ENCODE measurements at regions not wholly inside any gene's neighbourhood (a gene's known extent, or its start where the extent isn't known, plus 50 kb on each side); places are given as distances from the start of the nearest gene placed in this dataset.

DNA sequence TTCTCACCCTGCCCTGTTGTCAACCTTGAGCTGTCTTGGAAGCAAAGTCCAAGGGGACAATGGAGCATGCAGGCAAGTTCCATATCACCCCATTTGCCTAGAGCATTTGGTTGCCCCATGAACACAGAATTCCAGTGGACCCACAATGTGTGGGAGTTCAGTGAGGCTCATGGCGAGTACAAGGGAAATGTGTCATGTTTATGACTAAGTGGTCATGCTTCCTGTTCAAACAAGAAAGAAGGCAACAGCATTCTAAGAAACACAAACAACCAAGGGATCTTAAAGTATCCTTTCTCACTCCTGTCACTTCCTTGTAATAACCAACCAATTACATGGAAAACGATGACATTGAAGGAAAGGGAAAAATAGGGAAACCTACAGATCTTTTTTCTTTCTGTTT, 513.0 kb downstream of the INHBA start:
- no peak for DNase-seq

DNA sequence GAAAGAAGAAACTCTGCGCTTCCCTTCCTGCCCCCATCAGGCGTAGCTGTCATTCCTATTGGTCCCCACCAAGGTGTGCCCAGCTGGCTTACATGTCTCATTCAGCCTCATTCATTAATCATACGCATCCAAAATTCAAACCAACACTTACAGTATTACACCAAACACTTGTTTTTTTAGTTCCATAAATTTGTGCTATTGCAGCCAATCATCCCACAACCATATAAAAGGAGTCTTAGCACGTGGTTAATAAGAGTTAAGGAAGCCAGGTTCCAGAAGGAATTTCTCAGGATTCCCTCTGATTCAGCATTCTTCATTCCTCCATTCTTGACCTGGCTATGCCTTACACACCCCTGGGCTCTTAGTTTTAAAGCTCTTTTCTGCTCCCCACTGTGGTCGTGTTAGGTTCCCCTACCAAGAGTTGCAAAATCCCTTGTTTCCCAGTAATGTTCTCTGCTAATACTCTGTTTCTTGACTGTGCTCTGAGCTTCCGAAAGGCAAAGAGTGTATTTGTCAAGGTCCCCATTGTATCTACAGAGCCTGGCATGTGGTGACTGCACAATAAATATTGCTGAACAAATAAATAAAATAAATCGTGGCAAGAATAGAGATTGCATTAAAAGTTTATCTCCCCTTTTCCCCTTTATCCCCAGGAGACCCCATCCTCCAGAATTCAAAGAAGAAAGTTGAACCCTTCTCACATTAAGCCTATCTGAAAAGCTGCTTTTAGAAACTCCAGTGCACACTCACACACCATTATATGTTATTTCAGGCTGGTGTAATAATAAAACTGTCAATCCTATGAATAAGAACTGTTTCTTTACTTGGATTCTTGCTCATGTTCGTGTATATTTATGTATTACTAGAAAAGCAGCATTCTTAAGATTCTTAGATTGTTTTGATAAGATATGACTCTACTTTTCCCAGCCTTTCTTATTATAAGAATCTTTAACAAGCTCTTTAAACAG, 514.4 kb downstream of the INHBA start:
- no peak for DNase-seq

DNA sequence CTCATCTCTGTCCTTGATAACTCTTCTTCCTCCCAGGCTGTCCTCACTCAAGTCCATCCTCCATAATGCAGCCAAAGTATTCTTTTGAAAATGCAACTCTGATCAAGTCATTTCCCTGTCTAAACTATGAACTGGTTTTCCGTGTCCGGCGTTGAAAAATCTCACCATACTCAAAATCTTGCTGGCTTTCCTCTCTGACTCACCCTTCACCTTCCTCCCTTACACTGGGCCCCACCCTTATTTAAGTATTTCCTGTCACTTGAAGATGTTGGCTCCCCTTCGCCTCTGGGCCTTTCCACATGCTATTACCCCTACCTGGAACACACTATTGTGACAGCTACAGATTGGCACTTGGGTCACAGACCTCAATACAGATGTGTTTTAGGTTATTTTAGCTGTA, 515.6 kb downstream of the INHBA start:
- no peak for DNase-seq

- DNase-seq, result no peak
These were observed 517.0 kb downstream of the INHBA start for GRCh38 chr7:41185851-41186250.

GRCh38 chr7:41183741-41184140, 519.1 kb downstream of the INHBA start:
- DNase-seq, result no peak

DNA sequence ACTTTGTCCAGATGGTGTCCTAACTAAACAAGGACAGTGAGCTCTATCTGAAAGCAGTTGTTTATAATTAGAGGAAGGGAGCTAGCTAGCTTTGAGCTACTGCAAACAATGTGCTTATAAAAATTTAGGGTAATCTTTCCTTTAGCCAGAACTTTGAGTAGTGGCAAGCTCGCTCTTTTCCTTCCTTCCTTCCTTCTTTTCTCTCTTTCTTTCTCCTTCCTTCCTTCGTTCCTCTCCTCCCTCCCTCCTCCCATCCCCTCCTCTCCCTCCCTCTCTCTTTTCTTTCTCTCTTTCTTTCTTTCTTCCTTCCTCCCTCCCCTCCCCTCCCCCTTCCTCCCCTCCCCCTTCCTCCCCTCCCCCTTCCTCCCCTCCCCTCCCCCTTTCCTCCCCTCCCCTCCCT, 520.1 kb downstream of the INHBA start:
- DNase-seq, result no peak

- no peak for DNase-seq
These were observed 527.5 kb downstream of the INHBA start for GRCh38 chr7:41175435-41175834.

DNA sequence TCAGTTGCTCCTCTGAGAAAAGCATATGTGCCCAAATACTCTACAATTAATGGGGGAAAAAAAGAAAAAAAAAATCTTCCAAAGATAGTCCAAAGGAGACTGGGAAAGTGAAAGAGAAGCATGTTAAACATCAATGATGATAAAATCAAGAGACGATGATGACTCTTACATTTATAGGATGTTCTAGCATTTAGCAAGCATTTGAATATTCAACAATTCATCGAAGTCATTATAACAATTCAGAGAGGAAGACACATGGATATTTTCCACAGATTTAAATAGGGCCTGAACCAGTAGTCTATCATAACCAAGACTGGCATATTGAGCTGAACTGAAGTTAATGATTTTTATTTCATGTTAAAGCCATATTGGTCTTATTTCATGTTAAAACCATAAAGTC, 528.4 kb downstream of the INHBA start:
- no peak for DNase-seq

GRCh38 chr7:41170466-41170865, 532.4 kb downstream of the INHBA start:
- no peak for DNase-seq

GRCh38 chr7:41169317-41169716, 533.6 kb downstream of the INHBA start:
- DNase-seq, result no peak

- no peak for DNase-seq
These were observed 535.1 kb downstream of the INHBA start for GRCh38 chr7:41167836-41168235.

DNA sequence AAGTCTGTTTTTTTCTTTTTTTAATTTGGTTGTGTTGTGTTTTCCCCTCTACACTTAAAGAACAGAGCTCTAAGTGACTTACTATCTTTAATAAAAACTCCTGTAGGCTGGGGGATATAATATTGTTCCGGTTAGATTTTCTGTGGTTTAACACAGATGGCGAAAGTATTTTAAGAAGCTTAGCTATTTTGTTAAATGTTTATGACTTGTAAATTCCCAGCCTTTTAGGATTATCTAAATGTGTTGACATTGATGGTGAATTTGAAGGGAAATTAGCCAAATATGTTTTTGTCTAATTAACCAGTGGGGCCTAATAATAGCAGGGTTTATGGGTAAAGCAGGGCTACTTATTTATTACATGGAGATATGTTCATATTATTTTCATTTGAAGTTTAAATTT, 538.5 kb downstream of the INHBA start:
- no peak for DNase-seq

DNA sequence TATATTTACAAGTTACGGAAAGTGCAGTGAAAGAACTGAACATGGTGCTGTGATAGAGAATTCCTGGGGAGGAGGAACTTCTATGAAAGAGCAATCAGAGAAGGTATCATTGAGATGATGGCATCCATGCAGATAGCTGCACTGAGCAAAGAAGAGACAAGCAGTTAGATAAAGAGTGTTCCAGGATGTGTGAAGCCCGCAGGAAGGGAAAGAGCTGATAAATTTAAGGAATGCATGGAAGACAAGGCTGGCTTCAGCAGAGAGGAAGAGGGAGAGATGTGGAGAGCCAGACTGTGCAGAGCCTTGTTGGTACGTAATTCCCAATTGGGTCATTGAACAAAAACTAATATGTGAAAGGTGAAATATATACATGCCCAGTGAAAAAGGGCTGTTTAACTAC, 538.9 kb downstream of the INHBA start:
- DNase-seq, result no peak

GRCh38 chr7:41162612-41163011, 540.3 kb downstream of the INHBA start:
- DNase-seq, result no peak

DNA sequence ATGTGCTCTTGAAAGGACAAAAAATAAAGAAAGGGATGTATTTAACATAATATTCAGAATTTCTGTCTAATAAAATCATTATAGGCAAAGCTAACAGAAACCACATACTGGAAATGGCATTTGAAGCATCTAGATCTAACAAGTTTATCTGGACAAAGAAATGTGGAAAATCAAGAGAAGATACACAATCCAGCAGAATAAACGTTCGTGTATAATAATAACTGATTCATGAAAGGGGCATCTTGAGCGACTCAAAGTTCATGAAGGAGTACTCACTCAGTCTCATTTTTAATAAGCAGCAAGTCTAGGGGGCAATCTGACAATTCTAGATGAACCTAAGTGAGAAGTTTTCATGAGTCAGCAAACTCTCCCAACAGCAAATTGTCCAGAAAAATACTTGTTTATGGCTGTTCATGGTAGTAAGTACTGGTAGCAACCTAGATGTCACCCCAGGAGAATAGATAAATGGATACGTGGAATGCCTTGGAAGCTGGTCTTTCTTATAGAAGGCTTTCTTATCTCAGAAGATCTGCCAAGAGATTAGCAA, 541.8 kb downstream of the INHBA start:
- no peak for DNase-seq

- no peak for DNase-seq
These were observed 546.6 kb downstream of the INHBA start for GRCh38 chr7:41156268-41156667.

DNA sequence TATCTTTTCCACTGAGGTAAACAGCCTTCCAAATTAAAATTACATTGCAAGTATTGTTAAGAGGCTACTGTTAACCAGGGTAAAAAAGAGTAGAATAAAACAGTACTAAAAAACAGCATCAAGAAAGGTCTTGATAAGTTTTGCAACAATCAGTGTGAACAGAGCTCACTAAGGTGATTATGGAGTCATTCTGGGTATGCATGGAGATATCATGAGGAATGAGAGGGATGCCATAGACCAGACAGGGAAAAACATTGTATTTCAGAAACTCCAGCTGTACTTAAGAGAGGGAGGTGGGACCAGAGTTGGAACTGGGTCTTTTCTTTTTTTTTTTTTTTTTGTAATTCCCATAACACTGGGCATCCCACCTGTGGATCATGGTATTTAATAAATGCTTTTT, 549.6 kb downstream of the INHBA start:
- DNase-seq, result no peak

- DNase-seq, result no peak
These were observed 550.7 kb downstream of the INHBA start for GRCh38 chr7:41152179-41152678.

- DNase-seq, result no peak
These were observed 553.3 kb downstream of the INHBA start for GRCh38 chr7:41149576-41149975.

- no peak for DNase-seq
These were observed 554.4 kb downstream of the INHBA start for GRCh38 chr7:41148521-41148951.

DNA sequence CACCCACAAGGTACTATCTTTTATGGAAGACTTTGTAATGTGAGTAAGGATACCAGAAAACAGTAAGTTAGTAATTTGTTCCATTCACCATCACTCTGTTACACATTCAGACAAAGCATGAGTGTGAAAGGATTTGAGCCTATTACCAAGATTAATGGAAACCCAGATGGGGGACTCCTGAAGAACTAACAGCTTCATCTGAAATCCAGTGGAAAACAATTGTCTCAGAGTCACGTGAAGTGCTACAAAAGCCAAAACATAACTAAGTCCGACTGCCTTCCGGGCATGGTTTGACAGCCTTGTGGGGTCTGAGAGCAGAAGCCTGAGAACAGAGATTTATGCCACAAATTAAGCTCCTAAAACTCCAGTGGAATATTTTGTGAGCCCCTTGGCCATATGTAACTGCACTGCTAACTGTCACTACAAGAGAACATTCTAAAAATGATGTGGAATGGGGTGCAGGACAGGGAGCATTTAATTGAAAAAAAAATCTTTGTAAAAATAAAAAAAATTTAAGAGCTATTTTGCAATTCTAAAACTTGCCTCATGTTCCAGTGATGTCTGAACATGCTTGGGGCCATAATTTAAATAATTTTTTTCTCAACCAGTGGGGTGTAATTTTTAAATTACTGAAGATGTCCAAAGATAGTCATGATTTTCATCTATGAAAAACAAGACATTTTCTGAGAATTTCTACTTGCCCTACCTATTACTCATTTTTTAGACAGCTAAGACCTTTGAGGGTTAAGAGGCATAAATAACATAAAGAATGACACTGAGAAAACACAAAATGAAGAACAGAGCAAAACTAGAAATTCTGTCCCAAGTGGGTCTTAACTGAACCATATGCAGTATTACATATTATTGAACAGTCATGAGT, 555.0 kb downstream of the INHBA start:
- DNase-seq, result no peak

- DNase-seq, result no peak
These were observed 556.5 kb downstream of the INHBA start for GRCh38 chr7:41146429-41146828.
